ENCODE measurements at regions not wholly inside any gene's neighbourhood (a gene's known extent, or its start where the extent isn't known, plus 50 kb on each side); places are given as distances from the start of the nearest gene placed in this dataset.

- TF ChIP-seq CTCF (conservative IDR thresholded peaks at IDR 0.05; ENCODE audit: low read depth, low read length) (no peak), EZH2 (IDR thresholded peaks at IDR 0.05; ENCODE audit: low read length, unreplicated experiment) (no peak), EZH2phosphoT487 (IDR thresholded peaks at IDR 0.05; ENCODE audit: borderline replicate concordance, low read length) (no peak)
Observed at GRCh38 chr5:53313145-53313544, 167.3 kb upstream of the FST start.

Measured in PC-3 (cell line).